Activated B cell treated with CpG ODN at 0.5 μM for 24 hours (primary cell): ENCODE measurements at regions not wholly inside any gene's neighbourhood (a gene's known extent, or its start where the extent isn't known, plus 50 kb on each side); places are given as distances from the start of the nearest gene placed in this dataset.

Source experiments
- ATAC-seq: fragments of 200-7000 bp; cut with Tn5 transposase; one replicate; pipeline ENCODE4 v1.10.0; 2021; ENCODE audit warnings: low read depth, mild to moderate bottlenecking, moderate library complexity
- CTCF ChIA-PET: fragments of 350-600 bp; sonication (Branson Sonifier 250); formaldehyde crosslinking; loops from one replicate; lab custom pipeline; 2021; ENCODE audit warnings: antibody characterized with exemption; lab: Charles Lee
- POLR2A ChIA-PET: fragments of 350-600 bp; sonication (Branson Sonifier 250); formaldehyde crosslinking; loops from one replicate; lab custom pipeline; 2021; ENCODE audit warnings: antibody characterized with exemption; lab: Charles Lee
- DNase-seq: peaks from one replicate; pipeline ENCODE4 v3.0.0; 2022
- H3K27ac Mint-ChIP-seq: one replicate; pipeline ENCODE4 v1.8.0; 2020; ENCODE audit warnings: mixed read lengths
- H3K27me3 Mint-ChIP-seq: one replicate; pipeline ENCODE4 v1.8.0; 2021; ENCODE audit warnings: mixed read lengths
- H3K36me3 Mint-ChIP-seq: one replicate; pipeline ENCODE4 v1.8.0; 2021; ENCODE audit warnings: low read depth, mixed read lengths
- H3K4me1 Mint-ChIP-seq: one replicate; pipeline ENCODE4 v1.8.0; 2021; ENCODE audit warnings: mixed read lengths
- H3K4me3 Mint-ChIP-seq: one replicate; pipeline ENCODE4 v1.8.0; 2020; ENCODE audit warnings: mild to moderate bottlenecking, mixed read lengths
- H3K9me3 Mint-ChIP-seq: one replicate; pipeline ENCODE4 v1.8.0; 2020; ENCODE audit warnings: mixed read lengths
- CTCF ChIP-seq: fragments of 200-600 bp; IDR thresholded peaks from one replicate; pipeline ENCODE4 v1.8.0; 2022; ENCODE audit warnings: antibody characterized with exemption, mild to moderate bottlenecking
- intact Hi-C: fragments of 100-400 bp; cut with micrococcal nuclease; formaldehyde crosslinking; loops from one replicate; pipeline ENCODE4 v1.15.1; 2024

DNA sequence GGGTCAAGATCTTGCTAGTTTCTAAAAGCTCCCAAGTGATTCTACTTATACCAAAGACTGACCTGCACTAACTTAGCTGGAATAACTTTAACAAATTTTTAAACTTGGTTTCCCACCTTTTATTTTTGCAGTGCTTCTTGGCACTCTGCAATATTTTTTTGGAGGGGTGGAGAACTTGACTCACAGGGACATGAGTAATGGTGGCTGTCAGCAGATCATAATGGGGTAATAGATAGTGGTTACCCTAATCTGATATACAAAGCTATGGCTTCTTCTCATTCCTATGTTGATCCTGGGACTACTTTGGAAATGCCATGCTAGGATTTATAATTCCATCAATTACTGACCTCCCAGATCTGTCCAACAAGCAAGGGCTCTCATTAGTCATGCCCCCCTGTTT is 295.7 kb downstream of the GPAT3 start:
- no peak overlapping the region for H3K4me3 Mint-ChIP-seq
- CTCF ChIA-PET: no interaction called here

DNA sequence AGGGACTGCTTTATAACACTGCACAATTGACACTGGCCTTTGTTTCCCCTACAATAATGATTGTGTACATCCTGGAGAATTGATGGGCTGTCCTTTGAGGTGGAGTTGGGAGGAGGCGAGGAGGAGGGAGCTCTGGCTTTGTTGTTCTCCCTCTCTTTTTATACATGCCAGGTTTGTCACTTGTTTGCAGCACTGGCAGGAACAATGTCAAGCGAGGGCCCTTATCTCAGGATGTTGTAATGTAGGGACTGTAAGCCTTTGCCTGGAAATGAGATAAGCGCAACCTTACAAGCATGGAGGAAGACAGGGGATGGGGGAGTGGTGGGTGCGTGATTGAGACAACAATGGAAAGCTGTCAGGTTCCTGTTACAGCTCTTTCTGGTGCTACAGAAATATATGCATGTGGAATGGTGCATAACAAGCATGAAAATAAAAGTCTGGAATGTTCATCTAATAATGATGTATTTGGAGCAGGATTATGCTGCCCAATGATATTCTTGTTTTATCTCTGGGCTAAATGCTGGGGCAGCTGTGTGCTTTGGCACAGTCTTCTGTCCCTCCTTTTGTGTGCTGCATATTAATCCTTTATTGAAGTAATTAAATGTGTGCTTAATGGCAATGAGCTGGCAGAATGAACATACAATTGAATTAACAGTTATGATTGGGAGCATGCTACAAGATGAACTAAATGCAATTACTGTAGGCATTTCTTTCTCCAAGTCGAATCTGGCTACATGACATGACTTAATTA is 294.4 kb downstream of the GPAT3 start:
- ChIA-PET POLR2A (no interaction called here), CTCF (no interaction called here)
- ATAC-seq (no peak), DNase-seq (no peak)
- no peak overlapping the region for H3K4me3 Mint-ChIP-seq
- H3K27ac Mint-ChIP-seq: no peak overlapping the region
- H3K4me1 Mint-ChIP-seq: no peaks in the 10 kb centered on the region
- no peaks in the 10 kb centered on the region for H3K36me3 Mint-ChIP-seq
- H3K9me3 Mint-ChIP-seq: peaks cover 4% of the 10 kb centered on the region
- intact Hi-C loops: no loop called here
- TF ChIP-seq CTCF: no peak
- H3K27me3 Mint-ChIP-seq: no peaks in the 10 kb centered on the region

More for the DNA sequence above, 295.7 kb downstream of the GPAT3 start:
- ATAC-seq (no peak), DNase-seq (no peak)
- Mint-ChIP-seq H3K36me3 (no peaks in the 10 kb centered on the region), H3K27ac (no peak overlapping the region), H3K9me3 (no peaks in the 10 kb centered on the region), H3K27me3 (no peaks in the 10 kb centered on the region), H3K4me1 (no peaks in the 10 kb centered on the region)
- intact Hi-C loops: no loop called here
- POLR2A ChIA-PET: no interaction called here
- TF ChIP-seq CTCF: no peak

- CTCF ChIA-PET: no interaction called here
- no peak for DNase-seq
- intact Hi-C loops: no loop called here
- no peaks in the 10 kb centered on the region for H3K27me3 Mint-ChIP-seq
- ATAC-seq: no peak
- H3K4me1 Mint-ChIP-seq: no peaks in the 10 kb centered on the region
- H3K4me3 Mint-ChIP-seq: no peak overlapping the region
- H3K36me3 Mint-ChIP-seq: no peaks in the 10 kb centered on the region
- TF ChIP-seq CTCF: no peak
- H3K27ac Mint-ChIP-seq: no peak overlapping the region
- peaks cover 4% of the 10 kb centered on the region for H3K9me3 Mint-ChIP-seq
- POLR2A ChIA-PET: no interaction called here
Observed at GRCh38 chr4:83828601-83829000, 292.7 kb downstream of the GPAT3 start.

- no peak for TF ChIP-seq CTCF
- Mint-ChIP-seq H3K27ac (no peak overlapping the region), H3K27me3 (no peaks in the 10 kb centered on the region), H3K36me3 (no peaks in the 10 kb centered on the region), H3K4me3 (no peak overlapping the region), H3K4me1 (no peaks in the 10 kb centered on the region), H3K9me3 (peaks cover 15% of the 10 kb centered on the region)
- POLR2A ChIA-PET: no interaction called here
- intact Hi-C loops: no loop called here
- DNase-seq (no peak), ATAC-seq (no peak)
- CTCF ChIA-PET: no interaction called here
Observed at GRCh38 chr4:83821493-83821892, 285.6 kb downstream of the GPAT3 start.

DNA sequence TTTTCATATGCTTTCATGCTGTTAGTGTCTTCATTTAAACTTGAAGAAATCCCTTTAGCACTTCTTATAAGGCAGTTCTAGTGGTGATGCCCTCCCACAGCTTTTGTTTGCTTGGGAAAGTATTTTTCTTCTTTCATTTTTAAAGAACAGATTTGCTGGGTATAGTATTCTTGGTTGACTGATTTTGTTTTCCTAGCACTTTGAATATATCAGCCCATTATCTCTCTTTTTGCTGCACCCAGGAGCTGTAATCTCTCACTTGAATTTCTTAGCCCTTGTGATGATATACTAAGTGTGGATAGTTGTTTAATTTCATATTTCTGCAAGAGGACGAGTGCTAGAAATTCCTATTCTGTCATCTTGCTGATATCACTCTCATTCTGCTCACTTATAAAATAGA is 283.7 kb downstream of the GPAT3 start:
- no peaks in the 10 kb centered on the region for H3K36me3 Mint-ChIP-seq
- intact Hi-C loops: no loop called here
- ChIA-PET POLR2A (no interaction called here), CTCF (no interaction called here)
- TF ChIP-seq CTCF: no peak
- no peaks in the 10 kb centered on the region for H3K27me3 Mint-ChIP-seq
- H3K4me1 Mint-ChIP-seq: no peaks in the 10 kb centered on the region
- DNase-seq (no peak), ATAC-seq (no peak)
- H3K27ac Mint-ChIP-seq: no peak overlapping the region
- peaks cover 11% of the 10 kb centered on the region for H3K9me3 Mint-ChIP-seq
- H3K4me3 Mint-ChIP-seq: no peak overlapping the region
